ENCODE measurements at regions not wholly inside any gene's neighbourhood (a gene's known extent, or its start where the extent isn't known, plus 50 kb on each side); places are given as distances from the start of the nearest gene placed in this dataset.

DNA sequence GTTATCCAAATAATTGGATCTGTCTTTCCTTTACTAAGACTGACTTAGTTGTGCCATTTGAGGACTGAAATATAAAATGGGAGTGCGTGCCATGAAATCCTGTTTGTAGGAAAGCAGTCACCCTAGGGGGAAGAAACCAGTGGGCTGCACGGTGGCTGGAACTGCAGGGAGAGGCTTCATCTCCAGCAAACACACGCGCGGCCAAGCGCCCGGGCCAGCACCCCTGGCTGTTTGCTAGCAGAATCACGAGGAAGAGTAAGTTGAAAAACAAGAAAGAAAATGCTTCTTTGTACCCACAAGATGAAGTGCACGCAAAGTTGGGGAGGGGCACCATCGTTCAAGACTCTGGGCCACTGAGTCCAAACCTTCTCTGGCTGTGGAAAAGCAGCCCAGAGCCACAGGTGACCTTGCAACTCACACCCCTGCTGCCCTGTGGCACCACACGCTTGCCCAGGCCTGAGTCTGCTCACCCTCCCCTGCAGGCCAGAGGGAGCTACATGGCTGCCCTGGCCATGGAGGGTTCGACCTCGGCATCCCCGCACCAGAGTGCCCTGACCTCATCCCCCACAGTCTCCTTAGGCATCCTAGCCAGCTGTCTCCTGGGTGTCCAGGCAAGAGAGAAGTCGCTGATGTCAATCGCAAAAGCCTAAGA, 55.2 kb downstream of the IRX2 start:
- DNase-seq (ENCODE audit: low read depth in 2 of 2) = no peak

DNA sequence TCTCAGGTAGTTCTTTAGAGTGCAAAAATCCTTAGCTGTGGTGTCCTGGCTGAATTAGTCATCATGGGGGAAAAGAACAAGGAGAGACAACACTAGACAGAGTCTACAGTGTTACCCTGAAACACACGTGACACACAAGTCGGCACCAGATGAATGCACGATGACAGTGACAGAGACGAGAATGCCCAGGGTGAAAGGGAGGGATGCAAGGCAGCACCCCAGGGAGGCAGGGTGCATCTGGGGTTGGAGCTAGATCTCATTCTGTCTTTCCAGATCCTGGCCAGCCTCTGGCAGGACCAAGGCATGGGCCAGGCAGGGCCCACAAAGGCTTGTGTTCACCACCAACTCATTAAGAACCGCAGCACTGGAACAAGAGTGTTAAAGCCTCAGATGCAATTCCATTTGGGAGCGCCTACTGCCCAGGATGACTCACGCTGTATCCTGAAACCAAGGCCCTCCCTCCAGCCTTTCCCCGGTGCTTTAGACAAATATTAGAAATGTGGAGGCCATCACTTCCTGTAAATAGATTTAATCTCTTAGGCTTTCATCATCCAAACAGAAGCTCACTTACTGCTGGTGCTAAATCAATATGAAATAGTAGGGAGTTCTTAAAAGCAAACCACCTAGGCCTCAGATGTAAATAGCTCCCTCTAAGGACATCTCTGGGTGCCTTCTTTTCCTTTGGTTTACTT, 56.1 kb downstream of the IRX2 start:
- DNase-seq (ENCODE audit: low read depth in 2 of 2) = no peak

DNA sequence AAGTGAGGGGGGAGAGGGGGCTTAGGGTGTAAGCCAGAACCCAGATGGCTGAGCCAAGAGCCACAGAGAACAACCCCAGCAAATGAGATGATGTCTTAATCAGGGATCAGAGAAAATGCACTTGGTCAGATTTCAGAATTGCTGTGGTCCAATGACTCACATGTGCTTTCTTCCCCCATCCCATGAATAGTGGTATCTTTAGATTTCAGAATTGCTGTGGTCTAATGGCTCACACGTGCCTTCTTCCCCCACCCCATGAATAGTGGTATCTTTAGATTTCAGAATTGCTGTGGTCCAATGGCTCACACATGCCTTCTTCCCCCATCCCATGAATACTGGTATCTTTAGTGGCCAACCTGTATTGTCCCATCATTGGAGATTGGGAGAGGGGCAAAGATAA, 59.9 kb downstream of the IRX2 start:
- DNase-seq (ENCODE audit: low read depth in 2 of 2) = no peak

DNA sequence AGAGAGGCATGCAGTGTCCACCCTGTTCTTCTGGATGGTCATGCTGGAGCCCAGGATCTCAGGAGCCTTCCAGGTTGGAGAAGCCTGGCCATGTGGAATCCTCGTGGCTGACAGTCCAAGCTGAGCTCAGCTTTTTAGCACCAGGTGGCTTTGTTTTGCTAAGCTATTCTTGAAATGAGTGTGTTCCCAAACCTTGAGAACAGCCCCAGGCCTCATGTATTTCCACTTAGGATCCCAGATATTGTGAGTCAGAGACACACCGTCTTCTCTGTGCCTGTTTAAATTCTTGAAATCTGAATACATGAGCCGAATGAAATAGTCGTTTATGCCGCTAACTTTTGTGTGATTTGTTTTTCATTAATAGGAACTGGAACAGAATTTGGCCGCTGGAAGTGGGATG, 61.2 kb downstream of the IRX2 start:
- no peak for DNase-seq (ENCODE audit: low read depth in 2 of 2)

DNA sequence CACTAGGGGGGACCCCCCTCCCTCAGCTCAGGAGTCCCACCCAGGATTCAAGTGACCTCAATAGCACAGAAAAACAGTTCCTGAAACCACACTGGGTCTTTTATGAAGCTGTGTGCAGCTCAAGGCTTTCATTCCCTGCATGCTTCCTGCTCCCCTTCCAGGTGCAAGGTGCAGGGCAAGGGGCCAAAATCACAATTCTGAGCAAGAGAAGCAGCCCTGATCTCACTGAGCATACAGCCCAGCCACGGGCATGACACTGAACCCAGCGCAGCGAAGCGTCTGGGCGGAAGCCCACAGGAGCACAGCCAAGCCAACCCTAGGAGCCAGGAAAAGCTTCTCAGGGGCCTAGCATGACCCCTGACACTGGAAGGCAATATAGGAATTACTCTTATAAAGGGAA, 62.9 kb downstream of the IRX2 start:
- no peak for DNase-seq (ENCODE audit: low read depth in 2 of 2)

DNA sequence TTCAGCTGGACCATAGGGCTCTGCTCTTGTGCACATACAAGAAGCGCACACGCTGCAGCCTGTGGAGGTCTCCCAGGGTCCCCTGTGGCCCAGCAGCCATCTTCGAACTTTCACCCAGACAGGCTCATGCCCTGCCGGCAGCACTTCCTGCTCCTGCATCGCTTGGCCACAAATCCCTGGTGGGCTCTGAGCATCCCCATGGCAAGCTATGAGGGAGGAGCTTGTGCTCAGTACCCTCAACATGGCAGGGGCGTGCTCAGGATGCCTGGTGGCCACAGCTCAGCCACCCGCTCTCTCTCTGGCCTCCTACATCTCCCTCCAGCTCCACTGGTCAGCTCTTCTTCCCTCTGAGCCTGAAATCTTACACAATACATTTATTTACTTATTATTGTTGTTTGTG, 63.7 kb downstream of the IRX2 start:
- DNase-seq (ENCODE audit: low read depth in 2 of 2) = no peak

DNA sequence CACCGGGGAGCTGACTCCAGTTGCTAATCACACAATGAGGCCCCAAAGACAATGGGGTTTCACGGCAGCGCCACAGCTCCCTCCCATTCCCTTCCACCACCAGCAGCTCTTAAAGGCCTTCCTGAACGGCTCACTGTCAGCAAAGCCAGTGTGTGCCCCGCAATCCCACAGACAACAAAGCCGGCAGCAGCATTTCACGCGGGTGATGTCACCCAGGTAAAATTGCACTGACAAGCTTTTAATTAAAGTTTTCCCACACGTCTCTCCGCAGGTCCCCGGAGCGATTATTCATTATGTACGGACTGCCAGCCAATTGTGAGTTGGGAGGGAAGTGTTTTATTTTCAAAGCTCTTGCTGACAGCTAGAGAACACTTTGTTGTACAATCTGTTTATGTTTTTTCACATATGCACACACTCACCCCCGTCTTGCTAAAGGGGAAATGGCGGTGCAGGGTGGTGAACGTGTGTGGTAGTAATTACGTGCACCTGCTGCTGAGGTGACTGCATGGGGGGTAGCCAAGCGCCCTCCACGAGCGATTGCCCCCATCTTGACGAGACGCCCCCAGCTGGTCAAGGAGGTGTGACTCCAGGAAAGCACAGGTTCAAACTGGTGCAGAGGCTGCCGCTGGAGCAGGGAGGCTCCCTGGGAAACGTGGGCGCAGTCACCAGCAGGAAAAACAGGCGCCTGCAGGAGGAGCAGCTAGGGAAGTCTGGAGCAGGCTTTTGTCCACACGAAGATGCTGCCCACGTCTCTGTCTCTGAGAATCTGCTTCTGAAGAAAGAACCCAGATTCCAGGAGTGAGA, 65.0 kb downstream of the IRX2 start:
- no peak for DNase-seq (ENCODE audit: low read depth in 2 of 2)

DNA sequence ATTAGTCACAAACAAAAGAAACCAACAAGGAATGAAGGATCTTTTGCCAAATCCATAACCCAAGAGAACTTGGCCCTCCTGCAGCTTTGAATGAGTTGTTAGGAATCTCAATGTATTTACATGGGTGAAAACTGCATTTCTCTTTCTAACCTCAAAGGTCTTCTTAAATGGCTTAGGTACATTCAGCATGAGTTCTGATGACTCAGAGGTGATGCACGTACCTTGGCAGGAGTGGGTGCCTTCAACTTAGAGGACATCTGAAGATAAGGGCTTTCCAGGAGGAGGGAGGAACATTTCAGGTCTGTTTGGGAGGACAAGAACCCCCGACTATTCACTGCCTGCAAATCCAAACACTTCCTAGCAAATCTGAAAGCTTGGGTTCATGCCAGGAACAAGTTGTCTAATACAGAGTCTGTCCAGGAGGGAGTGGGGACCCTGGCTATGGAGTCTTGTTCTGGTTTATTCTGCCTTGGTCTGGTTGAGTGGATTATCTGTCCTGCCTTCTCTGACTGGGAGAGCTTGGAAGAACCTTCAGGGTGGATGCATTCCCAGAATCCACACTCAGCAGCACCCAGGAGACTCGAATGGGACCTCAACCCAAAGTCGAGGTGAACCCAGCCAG, 65.7 kb downstream of the IRX2 start:
- DNase-seq (ENCODE audit: low read depth in 2 of 2) = no peak

DNA sequence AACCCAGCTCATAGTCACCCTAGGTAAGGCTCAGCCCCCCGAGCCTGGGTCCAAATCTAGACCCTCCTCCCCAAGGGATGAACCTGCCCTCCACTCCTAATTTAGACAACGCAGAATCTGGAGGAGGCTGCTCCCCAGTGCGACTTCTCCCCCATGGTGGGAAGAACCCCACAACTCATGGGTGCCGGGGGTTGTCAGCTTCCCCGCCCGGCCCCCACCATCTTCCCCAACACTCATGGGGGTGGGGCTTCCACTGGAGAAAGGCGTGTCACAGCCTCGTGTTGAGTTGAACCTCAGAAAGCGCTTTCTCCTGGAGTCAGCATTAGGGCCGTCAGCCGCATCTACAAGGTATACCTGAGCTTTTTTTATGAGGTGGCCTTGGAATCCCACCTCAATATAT, 66.9 kb downstream of the IRX2 start:
- DNase-seq (ENCODE audit: low read depth in 2 of 2) = no peak

DNA sequence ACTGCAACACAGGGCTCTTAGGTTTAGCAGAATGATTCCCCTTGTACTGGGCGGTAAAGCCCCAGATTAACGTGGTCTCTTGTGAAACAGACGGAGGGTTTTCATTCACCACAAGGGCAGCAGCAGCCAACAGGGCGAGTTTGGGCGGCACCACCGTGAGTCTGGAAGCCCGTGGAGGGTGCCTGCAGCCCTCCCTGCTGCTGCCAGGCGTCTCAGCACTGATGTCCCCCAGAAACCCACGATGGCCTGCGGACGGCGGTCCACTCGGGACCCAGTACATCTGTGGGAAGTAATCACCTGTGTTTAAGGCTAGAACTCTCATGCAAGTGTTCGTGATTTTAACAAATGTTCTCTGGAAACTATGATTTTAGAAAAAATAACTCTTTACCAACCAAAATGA, 67.8 kb downstream of the IRX2 start:
- DNase-seq (ENCODE audit: low read depth in 2 of 2) = no peak

DNA sequence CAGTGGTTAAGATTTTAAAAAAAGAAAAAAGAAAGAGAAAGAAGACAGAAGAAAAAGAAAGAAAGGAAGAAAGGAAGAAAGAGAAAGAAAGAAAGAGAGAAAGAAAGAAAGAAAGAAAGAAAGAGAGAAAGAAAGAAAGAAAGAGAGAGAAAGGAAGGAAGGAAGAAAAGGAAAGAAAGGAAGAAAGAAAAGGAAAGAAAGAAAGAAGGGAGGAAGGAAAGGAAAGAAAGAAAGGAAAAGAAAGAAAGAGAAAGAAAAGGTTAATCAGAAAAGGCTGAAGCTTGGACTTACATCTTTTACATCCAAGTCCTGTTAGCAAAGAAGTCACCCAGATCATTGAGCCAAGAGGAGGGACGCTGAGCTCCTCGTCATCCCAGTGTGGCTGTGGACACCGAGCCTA, 70.0 kb downstream of the IRX2 start:
- no peak for DNase-seq (ENCODE audit: low read depth in 2 of 2)

DNA sequence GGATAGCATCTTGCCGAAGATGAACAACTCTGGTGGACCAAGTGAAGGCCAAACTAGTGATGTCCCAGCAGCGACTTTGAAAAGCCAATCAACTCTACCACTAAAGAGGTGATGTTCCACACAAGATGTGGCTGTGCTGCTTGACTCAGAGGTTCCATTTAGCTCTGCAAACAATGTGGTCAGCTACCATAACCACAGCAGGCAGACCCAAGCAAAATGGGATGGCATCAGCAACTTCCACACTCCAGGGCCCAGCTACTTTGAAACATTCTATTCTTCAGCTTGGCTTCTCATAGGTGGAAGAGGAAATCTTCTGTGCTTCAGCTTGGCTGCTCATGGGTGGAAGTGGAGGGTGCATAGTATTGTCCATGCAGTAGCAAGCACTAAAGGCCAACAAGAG, 70.5 kb downstream of the IRX2 start:
- DNase-seq (ENCODE audit: low read depth in 2 of 2) = no peak

DNA sequence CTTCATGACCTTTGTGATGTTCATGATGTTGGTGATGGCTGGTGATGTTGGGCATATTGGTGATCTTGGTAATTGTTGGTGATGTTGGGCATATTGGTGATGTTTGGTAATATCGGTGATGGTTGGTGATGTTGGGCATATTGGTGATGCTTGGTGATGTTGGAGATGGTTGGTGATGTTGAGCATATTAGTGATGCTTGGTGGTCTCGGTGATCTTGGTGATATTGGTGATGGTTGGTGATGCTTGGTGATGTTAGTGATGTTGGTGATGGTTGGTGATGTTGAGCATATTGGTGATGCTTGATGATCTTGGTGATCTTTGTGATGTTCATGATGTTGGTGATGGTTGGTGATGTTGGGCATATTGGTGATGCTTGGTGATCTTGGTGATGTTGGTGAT, 73.8 kb downstream of the IRX2 start:
- no peak for DNase-seq (ENCODE audit: low read depth in 2 of 2)

DNA sequence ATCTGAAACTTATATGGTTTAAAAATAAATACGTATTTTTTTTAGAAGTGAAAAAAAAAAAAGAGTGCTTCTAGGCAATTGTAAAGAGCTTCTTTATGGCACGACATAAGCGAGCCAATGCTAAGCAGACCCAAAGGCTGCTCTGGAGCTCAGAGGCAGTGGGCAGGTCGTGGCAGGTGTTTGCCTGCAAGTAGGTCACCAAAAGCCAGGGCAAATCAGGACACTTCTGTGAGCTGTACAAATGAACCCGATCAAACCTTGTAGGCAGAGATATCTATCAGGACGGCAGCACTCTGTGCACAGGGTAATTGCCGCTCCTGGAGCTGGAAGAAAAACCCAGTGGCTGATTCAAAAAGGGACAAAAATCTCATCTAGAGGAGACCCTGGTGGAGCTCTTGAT, 75.9 kb downstream of the IRX2 start:
- no peak for DNase-seq (ENCODE audit: low read depth in 2 of 2)

DNA sequence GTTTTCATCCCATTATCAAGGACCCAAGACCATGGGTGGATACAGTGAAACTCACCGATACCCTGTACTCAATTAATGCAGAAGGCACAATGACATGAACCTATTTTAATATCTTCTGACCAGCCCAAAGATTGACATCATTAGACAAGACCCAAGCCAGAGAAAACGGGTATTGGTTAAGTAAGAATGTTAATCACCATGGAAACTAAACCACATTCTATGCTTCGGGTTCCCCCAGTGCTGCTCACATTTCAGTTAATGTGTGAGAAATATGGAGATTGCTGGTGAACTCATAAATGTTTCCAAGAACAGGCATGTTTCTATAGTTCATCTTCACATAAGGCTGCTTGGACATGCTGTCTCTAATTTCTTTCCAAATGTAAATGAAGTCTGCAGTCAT, 77.0 kb downstream of the IRX2 start:
- DNase-seq (ENCODE audit: low read depth in 2 of 2) = no peak

DNA sequence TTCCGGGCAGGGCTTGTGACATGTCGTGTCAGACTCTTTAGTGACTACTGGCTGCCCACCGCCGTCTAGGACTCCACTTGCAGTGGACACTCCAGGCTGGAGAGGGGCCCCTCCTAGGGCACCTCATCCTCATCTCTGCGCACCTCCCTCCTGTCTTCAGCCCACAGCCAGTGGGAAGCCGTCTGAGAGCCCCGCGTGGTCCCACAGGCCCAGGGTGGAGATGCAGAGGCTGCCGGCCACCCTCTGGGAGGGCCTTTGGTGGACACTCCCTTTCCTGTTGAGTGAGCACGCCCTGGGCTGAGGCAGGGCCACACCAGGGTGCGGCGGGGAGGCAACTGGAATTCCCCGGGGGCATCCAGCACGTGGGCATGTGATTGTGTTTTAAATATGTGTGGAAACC, 80.5 kb downstream of the IRX2 start:
- DNase-seq (ENCODE audit: low read depth in 2 of 2) = no peak

DNA sequence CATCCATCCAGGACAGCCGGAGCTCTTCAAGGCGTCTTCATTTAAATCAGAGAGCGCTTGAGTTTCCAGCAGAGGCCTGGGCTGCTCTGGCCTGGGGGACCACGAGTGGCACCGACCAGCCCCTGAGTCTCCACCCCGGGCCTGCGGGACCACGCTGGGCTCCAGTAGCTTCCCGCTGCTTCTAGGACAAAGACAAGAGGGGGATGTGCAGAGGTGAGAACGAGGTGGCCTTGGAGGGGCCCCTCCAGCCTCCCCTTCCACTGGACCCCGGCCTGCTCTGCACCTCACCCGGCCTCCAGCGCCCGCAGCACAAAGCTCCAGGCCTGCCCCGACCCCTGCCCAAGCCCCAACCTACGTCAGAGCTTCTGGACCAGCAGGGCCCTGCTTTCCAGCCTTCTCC, 81.6 kb downstream of the IRX2 start:
- no peak for DNase-seq (ENCODE audit: low read depth in 2 of 2)

DNA sequence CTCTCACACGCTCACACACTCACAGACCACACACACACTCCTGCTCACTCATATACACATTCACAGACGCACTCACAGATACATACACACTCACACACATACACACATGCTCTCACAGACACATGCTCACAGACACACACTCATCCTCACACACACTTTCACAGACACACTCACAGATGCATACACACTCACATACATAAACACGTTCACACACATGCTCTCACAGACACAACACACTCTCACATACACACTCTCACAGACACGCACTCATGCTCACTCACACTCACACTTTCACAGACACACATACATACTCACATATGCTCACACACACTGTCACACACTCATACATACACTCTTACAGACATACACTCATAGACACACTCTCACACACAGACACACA, 82.2 kb downstream of the IRX2 start:
- DNase-seq (ENCODE audit: low read depth in 2 of 2) = no peak

DNA sequence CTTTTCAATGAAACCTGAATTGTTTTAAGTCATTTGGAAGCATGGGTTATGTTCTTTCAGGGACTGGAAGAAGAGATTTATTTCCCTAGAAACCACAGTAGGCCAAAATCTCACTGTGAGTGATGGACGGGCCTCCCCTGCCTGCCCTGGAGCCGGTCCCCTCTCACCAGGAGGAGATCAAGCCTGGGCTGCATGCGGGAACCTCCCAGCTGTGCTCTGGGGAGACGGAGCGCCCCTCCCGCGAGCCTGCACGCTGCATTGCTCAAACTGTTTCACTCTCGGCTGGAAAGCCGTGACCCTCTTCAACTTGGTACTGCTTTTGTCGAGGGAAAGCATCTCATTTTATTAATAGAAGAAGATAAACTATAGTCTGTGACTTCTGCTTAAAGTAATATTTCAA, 85.4 kb downstream of the IRX2 start:
- no peak for DNase-seq (ENCODE audit: low read depth in 2 of 2)

DNA sequence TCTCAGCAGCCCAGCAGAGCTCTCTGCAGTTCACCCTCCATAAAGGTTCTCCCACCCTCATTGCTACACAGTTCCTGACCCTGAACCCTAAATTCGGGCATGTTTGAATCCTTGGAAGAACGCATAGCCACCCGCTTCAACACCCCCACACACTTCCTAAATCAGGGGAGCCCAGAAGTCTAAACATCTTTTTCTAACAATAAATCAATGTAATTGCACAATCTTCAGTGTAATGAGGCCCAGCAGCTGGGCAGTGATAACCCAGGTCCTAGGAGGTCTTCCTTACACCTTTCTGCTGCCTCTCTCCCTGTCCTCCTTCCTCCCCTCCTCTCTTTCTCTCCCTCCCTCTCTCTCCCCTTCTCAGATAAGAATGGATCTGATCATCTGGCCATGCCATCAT, 88.0 kb downstream of the IRX2 start:
- DNase-seq (ENCODE audit: low read depth in 2 of 2) = no peak

DNA sequence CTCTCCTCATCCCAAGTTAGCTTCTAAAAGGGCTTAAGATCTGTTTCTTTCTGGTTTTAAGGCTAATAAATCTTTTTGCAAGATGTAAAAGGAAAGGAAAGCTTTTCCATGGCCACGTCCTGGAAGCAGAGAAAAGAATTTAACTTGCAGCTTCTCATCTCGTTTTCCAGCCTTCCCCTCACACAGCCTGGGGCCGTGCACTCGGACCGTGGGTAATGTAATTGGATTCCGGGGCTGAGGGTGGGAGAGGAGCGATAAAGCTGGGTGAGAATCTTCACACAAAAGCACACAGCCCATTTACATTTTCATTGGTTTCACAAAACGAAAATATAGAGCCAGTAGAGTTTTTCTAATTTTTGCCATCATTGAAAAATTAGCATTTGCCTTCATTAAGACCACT, 91.2 kb downstream of the IRX2 start:
- no peak for DNase-seq (ENCODE audit: low read depth in 2 of 2)

DNA sequence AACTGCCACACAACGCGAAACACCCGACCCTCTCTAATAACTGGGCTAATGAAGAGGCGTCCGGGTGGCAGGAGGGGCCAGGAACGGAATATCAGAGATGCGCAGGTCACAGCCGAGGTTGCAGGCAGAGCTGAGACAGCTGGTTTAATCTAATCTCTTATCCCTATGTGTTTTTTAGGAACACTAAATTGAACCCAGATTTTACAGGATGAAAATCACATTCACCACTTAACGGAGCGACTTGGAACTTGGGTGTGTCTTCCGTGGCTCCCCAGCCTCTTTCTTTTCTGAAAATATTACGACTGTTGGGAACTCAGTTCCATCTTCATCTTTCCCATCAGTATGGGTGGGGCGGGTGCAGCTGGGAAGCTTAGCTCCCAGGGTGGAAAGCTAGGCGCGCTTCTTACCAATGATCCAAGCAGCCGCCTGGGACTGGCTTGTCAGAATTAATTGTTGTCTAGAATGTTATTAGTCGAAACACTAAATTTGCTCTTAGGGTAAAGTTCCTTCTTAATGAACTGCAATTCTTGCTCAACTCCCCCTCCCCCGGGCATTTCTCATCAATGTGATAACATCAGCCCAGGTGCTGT, 92.5 kb downstream of the IRX2 start:
- no peak for DNase-seq (ENCODE audit: low read depth in 2 of 2)
